NCI-H128 (cell line): ENCODE measurements at regions not wholly inside any gene's neighbourhood (a gene's known extent, or its start where the extent isn't known, plus 50 kb on each side); places are given as distances from the start of the nearest gene placed in this dataset.

Experiments
- DNase-seq: peaks from one replicate; lab custom pipeline; 2025; ENCODE audit not compliant: unreplicated experiment; lab: John Stamatoyannopoulos, UW

GRCh38 chr2:145166731-145167302 lies 646.9 kb upstream of the ZEB2 start:
- no peak for DNase-seq

DNA sequence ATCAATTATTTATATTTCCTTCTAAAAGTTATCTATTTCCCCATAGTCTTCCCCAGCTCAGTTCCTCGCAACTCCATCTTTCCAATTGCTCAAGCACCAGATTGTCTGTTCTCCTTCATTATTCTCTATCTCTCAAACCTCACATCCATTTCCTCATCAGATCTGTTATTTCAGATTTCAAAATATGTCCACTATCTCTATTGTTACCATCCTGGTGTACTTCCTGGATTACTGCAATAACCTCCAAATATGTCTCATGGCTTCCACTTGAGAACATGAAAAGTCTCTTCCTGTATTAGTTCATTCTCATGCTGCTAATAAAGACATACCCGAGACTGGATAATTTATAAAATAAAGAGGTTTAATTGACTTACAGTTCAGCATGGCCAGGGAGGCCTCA lies 641.7 kb upstream of the ZEB2 start:
- DNase-seq = no peak

- no peak for DNase-seq
Measured at GRCh38 chr2:145160855-145161254, 640.9 kb upstream of the ZEB2 start.

DNA sequence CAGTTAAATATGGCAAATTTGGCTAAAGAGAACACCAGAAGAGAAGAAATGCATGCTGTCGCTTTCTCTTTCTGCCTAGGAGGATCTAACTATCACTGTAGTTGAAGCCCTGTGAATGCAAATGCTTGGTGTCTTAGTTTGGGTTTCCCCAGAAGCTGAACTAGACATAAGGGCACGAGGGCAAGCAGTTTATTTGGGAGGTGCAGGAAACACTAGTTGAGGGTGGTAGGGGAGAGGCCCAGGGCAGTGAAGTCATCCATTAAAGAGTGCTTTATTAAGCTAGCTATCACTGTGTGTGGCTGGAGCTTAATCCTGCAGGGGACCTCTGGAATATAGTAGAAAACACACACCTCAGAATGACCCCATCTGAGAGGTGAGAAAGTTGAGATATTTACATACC lies 639.8 kb upstream of the ZEB2 start:
- DNase-seq = no peak

GRCh38 chr2:145157741-145158591 lies 638.0 kb upstream of the ZEB2 start:
- DNase-seq = no peak

DNA sequence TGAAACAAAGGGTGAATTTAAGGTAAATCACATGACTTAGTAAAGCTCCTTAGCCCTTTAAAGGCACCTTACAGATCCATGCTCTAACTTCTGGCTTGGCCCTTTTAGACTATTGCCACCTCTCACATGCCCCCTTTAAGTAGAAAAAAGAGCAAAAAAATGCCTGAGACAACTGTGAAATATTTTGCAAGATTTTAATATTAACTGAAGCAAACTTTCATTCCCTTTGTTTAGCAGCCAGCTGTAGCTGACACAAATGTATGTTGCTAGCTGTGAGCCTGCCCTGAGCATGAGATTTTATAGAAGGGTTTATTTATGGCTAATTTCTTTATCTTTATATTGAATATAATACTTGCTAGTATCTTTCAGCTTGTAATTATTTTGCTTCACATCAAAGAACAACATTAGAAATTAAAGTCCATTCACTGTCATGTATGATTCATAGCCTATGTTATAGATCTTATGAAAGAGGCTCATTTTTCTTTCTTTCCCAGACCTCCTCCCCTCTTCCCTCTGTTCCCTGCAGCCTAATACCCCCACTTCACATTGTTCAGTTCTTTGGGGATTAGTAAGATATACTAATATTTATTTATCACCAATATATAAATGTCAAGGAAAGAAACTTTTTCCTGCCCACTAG lies 637.2 kb upstream of the ZEB2 start:
- DNase-seq = no peak

DNA sequence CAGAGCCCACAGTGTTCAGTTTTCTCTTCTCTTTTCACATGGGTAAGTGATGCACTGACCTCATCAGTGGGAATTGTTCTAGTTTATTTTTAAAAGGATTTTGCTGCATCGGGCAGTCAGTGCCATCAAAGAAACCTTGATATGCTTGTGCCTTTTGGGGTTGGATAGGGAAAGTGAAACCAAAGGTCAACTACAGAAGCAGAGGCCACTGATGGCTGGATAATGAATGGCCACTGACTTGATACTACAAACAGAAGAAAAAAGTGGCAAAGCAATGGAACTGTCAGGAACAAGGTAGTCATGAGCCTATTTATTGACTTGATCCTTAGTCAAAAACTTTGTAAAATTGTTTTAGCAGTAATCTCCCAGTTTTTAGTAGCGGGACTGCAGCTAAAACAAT lies 636.3 kb upstream of the ZEB2 start:
- no peak for DNase-seq

DNA sequence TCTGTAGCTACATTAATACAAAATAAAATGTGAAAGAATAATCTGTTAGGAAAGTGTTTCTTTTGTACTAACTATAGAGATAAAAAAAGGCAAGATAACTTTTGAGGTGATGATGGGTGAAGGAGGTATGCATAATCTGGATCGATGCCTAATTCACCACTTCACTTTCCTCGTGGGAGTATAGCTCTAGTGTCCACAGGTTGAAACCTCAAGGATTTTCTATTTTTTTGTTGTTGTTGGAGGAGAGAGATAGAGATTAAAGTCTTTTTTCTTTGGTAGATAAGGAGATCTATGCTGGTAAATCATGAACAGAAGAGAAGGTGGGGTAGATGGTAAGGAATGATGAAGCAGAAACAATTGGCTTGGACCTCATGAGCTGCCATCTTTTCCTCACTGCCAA lies 635.3 kb upstream of the ZEB2 start:
- DNase-seq = no peak

DNA sequence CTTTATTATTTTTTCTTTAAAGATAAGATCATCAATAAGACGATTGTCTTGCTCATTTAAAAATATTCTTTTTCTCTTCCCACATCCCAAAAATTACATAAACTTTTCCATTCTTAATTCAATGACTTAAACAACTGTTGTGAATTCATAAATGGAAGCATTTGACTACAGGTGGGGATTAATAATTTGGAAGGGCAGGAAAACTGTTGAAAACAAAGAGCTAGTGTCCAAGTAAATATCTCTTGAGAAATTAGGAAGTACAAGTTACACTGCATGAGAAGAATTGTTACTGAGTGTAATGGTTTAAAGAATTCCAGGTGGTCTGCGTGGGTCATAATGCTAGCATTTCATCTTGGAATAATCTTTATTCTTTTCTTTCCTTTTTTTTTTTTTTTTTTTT lies 634.8 kb upstream of the ZEB2 start:
- DNase-seq = no peak

DNA sequence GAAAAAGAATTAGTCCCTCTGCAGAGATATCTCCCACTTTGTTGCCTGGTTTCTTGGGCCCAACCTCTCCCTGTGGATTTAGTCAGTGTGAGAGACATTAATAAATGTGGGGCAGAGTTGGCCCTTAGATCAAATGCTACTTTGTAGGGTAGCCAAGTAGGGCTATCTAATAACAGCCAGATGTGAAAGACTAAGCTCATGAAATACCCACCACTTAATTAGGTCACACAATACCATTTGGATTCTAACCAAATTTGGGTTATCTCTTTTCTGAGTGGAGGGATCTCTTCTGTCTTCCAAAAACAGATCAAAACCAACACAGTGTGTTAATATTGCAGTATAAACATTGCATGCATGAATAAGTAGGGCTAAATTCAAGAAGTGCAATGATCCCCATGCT lies 626.8 kb upstream of the ZEB2 start:
- DNase-seq = no peak

DNA sequence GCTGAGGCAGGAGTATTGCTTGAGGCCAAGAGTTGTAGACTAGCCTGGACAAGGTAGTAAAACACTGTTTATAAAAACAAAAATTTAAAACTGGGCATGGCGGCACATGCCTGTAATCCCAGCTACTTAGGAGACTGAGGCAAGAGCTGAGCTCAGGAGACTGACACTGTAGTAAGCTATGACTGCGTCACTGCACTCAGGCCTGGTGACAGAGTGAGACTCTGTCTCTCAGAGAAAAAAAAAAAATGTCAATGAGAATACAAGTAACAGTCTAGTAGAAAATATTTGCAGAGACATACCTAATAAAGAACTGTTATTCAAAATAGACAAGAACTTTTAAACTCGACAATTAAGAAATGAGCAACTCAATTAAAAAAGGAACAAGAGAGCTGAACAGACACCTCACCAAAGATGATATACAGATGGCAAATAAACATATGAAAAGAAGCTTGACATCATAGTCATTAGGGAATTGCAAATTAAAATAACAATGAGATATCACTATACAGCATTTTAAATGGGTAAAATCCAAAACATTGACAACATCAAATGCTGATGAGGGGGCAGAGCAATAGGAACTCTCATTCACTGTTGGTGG lies 624.3 kb upstream of the ZEB2 start:
- DNase-seq = no peak

DNA sequence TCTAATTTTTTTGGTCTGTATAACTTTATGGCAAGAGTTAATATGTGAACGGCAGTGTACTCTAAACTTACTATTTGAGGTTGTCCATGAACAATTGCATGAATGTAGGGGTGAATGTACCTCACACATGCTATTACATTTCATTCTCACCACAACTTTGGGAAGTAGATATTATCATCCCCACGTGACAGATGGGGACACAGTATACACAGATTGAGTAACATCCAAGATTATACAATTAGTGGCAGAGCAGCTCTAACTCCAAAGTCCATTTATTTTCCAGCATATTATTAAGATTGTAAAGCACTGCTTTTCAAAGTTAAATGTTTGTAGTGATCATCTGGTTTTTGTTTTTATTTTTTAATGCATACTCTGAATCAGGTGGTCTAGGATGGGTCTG lies 622.1 kb upstream of the ZEB2 start:
- DNase-seq = no peak

DNA sequence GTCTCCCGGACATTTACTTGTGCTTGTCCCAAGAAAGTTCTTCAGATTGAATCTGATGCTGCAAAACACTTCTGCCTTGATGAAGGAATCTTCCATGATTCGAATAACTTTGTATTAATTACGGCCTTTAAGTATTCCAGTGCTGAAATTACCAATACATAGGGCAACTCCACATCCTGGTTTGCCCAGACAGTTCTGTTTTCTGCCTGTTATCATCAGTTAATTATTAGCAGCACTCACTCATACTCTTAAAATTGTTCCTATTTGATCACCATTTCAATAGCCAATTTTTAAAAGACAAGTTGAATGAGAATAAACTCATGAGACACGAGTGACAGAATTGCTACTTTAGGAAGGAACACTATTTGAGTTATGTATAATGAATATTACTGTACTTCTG lies 620.7 kb upstream of the ZEB2 start:
- no peak for DNase-seq

DNA sequence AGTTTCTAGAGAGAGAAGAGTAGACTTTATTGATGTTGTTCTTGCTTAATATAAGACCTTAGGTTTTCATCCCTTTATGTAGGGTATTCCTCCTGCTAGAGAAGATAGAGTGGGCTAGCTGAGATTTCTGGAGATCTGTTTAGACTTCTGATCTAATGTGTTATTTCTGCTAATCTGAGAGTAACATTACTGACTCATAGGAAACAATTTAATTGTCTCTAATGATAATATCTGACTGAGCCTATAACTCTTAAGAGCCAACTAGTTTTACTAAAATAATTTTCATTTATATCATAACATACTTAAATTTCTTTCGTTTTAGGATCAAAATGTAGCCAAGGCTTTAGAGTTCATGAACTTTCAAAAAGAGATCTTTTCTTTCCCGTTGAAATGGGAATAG lies 618.7 kb upstream of the ZEB2 start:
- no peak for DNase-seq

GRCh38 chr2:145137901-145138300 lies 618.0 kb upstream of the ZEB2 start:
- no peak for DNase-seq

DNA sequence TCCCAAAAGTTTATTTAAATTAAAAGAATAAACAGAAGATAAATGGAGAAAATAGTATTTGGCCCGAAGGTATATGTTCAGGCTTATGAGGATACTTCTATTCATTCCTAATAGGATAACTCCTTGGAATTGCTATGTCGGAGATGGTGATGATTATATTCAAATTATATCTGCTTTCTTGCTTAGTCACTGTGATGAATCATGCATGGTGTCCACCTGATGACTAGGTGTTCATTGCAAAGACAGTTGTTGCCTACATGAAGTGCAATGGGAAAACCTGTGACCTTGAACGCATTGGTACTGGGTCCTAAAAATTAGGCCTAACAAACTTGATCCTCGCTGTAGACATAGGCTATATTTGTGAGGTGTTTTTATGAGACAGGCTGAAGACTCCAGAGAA lies 617.3 kb upstream of the ZEB2 start:
- no peak for DNase-seq

DNA sequence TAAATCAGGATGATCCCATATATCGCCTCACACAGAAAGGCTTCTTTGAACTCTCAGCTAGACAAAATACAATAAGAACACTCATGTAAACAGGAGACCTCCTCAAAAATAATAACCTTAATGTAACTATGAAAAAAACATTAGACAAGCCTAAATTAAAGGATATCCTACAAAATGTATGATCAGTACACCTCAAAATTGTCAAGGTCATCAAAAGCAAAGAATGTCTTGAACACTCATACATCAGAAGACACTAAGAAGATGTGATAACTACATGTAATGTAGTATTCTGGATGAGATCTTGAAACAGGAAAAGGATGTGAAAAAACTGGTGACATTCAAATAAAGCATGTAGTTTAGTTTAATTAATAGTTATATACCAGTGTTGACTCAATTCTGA lies 616.8 kb upstream of the ZEB2 start:
- DNase-seq = no peak

DNA sequence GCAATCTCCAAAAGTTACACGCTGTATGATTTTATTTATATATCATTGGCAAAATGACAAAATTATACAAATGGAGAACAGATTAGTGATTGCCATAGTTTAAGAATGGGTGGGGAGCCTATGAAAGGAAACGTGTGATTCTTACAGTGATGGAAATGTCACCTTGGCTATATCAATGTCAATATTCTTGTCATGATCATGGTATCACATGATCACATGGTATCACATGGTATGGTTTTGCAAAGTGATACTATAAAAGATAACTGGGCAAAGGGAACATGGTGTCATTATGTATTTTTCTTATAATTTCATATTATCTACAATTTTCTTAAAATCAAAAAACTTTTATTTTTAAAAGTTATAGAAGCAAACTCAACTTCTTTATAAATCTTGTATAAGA lies 606.2 kb upstream of the ZEB2 start:
- no peak for DNase-seq

DNA sequence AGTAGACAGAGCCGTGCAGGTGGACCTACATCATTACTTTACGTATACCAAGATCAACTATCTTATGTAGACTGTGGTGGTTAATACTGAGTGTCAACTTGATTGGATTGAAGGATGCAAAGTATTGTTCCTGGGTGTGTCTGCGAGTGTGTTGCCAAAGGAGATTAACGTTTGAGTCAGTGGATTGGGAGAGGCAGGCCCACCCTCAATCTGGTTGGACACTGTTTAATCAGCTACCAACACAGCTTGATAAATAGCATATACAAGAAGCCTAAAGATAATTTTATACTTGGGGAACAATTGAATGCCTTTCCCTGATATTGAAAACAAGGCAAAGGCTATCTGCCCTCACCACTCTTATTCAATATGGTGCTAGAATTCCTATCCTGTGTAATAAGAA lies 604.2 kb upstream of the ZEB2 start:
- DNase-seq = no peak

DNA sequence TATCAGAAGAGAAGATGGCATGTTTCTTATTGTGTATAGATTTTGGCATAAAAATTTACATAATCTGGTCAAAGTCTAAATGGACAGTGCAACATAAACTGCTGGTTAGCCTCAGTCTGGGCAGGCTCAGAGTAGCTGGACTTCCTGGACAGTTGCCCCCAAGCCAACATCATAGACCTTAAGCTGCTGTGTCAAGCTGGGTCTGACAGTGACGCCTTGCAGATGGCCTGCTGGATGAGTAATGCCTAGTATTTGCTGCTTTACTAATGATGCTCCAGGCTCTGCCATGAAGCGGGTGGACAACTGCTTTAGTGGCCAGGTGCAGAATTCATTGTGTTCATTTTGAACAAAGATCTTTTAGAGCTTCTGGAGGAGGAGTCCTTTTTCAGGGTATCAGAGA lies 603.7 kb upstream of the ZEB2 start:
- DNase-seq = no peak

DNA sequence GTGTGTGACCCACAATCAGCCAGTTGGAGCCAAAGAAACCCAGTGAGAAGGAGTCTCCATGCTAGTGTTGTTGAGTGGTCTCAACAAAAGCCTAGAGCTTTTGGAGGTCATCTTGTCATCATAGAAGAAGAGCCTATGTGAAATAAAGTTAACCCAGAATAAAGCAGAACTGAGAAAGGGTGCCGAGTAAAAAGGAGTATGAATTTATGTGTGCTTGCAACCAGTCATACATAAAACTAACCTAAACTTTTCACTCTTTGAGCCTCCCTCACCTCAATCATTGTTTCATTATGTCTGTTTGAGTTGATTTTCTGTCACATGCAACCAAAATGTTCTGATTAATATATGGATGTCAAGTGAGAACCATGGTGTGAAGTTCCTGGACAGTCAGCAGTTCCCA lies 599.3 kb upstream of the ZEB2 start:
- no peak for DNase-seq
